Muscle of arm (tissue), 1 donor: ENCODE measurements at regions not wholly inside any gene's neighbourhood (a gene's known extent, or its start where the extent isn't known, plus 50 kb on each side); places are given as distances from the start of the nearest gene placed in this dataset.

ENCODE experiments used
- DNase-seq: peaks from one replicate; pipeline ENCODE4 v3.0.0-alpha.2; 2013

DNA sequence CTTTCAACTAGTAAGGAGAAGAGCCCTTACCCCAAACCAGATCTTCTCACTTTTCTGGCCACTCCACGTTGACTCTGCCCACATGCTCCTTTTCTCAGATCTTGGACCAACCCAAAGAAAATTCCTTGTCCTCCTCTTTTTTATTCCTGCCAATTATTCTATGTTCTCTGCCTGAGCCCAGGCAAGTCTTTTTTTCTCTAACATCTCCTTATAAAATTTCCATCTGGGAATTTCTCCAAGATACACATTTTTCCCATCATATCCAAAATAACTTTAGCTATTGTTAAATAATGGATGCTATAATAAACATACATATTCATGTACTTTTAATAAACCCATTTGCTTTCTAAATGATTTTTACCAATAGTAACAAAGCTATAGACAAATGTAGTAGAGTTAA is 726.0 kb upstream of the ZNF385D start:
- DNase-seq, result peak; percentile 38

DNA sequence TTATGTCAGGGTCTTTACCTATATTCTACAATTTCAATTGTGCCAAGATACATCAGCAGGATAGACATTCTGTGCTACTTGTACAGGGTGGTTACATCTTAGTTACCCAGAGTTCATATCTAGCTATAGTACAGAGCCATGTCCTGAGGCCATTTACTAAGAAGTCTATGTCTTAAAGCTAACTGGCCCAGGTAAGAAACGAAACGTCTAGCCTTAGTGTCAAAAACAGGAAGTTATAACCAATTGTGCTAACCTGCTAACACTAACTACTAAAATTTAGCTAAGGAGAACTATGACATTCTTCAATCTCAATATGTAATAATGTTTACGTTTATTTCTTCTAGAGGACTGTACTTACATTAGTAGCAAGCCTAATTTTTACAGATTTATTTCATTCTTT is 717.2 kb upstream of the UBE2E2 start:
- DNase-seq, result no peak

- no peak for DNase-seq
Observed at GRCh38 chr3:22490747-22491146, 712.4 kb upstream of the UBE2E2 start.

- DNase-seq, result no peak
Observed at GRCh38 chr3:22491344-22491743, 711.8 kb upstream of the UBE2E2 start.

DNA sequence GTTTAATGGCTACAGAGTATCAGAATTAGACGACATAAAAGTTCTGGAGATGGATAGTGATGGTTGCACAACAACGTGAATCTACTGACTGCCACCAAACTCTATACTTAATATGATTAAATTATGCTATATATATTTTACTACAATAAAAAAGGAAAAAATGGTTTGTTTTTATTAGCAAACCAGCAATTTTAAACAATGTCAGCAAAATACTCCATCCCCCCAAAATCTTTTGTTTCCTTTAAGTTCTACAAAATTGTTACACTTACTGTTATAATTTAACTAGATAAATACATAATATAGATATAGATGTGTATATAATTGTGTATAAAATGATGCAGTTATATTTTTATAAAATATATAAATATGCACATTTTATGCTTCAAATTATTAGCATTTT is 710.8 kb upstream of the UBE2E2 start:
- DNase-seq, result no peak

DNA sequence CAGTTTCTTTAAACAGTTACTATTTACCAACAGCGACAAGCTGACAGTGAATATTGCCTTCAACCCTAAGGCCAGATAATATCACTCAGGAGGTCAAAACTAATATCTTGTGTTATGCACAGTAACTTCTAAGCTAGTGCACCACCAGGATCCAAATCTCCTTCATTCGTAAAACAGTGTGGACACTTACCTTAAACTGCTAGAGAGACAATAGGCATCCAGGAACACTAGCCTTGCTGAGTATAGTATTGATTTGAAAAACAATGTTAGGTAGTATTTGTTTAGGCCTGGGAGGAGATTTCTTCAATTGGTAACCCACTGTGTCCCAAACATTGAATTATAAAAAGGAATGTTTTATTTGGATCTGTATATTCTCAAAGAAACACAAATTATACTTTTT is 707.9 kb upstream of the UBE2E2 start:
- DNase-seq, result no peak

- DNase-seq, result peak; percentile 68
Observed at GRCh38 chr3:22495791-22496190, 707.3 kb upstream of the UBE2E2 start.

- no peak for DNase-seq
Observed at GRCh38 chr3:22496641-22497040, 706.5 kb upstream of the UBE2E2 start.

GRCh38 chr3:22506871-22507270 is 696.3 kb upstream of the UBE2E2 start:
- DNase-seq, result no peak

- peak; percentile 61 for DNase-seq
Observed at GRCh38 chr3:22507709-22508108, 695.4 kb upstream of the UBE2E2 start.

DNA sequence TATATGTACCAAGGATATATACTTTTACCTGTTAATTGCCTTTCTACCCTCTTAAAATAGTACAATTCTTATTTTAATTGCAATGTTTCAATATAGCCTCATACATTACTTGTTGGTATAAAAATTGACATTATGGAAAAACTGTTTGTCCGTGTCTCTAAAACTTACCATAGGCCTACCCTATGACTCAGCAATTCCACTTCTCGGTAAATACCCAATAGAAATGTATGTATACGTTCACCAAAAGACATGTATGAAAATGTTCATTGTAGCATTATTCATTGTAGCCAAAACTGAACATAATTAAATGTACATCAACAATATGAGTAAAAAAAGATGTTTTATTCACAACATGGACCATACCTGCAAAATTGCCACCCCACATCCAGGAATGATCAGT is 679.2 kb upstream of the UBE2E2 start:
- no peak for DNase-seq

GRCh38 chr3:22526266-22526837 is 676.8 kb upstream of the UBE2E2 start:
- no peak for DNase-seq

DNA sequence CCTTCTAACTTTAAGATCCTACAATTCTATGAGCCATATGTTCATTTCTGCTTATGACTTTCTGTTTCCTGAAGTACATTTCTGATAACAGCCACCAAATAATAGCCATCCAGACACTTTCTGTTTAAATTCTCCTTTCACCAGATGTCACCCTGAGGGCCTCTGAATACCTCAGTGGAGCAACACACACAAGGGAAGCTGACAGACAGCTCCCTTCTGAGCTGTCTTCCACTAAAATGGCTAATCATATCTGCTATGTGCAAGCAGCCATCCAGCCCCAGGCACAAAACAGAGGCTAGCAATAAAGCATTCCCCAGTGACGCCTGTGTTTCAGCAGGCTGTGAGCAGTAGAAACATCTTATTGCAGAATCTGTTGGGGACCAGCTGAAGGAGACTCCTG is 666.6 kb upstream of the UBE2E2 start:
- no peak for DNase-seq

DNA sequence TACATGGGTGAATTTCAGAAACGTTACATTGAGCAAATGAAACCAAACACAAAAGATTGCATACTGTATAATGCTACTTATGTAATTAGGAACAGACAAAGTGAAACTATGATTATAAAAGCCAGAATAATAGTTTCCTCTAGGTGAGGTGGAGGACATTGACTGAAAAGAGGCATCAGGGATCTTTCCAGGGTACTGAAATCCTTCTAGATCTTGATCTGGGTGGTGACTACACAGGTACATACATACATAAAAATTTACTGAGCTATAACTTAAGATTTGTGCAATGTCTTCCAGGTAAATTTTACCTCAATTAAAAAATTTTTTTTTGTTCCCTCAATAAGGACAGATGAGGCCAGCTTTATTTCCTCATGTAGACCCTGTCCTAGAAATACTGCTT is 665.6 kb upstream of the UBE2E2 start:
- no peak for DNase-seq

DNA sequence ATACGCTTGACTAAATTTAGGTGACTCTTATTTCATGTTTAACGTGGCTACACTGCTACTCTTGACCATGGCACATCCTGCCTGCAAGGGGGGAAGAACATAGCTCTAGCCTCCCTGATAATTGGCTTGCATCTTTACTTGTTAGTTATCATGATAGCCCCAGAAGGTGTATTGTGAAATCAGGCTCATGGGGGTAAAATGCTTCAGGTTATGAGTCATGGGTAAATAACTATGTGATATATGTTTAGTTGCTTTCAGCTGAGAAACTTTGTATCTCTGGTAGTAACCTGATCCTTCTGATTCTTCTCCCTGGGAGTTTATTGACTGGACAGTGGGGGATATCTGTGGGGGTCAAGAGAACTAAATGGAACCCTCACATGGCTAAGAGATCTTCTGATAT is 660.8 kb upstream of the UBE2E2 start:
- no peak for DNase-seq

DNA sequence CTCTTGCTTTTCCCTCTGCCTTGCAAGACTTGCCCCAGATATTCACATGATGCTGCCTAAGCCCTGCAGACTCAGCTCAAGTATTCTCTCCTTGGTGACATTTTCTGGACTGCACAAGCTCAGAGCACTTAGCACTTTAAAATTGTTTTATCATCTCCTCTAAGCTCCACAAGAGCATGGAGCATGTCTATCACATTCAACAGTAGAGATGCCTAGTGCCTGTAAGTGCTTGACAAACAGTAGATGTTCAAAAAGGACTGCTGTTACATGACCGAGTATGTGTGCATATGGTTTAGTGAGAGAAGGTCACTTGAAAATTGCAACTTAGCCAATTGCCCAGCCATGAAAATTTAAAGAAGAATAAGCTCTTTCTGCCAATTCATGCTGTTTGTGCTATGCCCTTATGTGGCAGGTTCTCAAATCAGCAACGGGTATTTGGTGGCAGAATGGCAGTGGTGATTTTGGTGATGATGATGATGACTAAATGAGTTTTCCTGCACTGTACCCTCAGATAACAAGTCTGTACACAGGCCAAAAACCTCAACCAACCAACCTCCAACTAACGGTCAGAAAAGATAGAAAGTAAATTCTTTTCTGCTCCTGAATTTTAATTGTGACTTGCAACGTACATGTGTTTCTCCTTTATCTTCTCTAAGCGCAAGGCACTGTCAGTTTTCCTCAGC is 647.2 kb upstream of the UBE2E2 start:
- DNase-seq, result no peak

DNA sequence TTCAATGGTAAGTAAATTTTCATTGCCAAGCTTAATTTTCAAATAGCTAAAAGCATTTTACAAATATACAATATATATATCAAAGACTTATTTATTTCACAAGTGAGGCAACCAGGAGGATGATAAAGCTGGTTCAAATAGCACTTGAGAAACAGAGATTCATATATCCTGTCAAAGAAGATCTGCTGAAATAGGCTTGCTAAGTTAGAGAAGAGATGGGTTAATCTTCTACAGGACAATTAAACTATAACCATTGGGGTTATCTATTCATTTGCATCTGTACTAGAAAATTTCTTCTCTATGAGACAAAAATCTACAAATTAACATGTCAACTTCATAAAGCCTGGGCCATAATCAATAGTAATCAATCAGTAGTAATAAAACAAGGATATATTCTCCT is 637.7 kb upstream of the UBE2E2 start:
- no peak for DNase-seq

DNA sequence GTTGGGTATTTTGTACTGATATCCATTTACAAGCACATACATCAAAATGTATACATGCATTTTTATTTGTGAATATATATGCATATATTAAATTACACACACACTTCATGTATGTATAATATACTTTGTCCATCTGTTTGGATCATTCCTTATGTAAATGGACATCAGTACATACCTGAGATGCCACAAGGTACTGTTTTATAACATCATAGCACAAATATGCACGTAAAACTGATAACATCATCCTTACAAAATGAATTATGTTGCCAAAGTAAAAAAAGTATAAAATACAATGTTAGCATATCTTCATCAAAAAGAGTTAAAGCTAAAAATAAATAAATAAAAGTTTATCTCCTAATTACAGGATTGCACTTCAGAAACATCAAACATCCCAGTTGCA is 634.8 kb upstream of the UBE2E2 start:
- DNase-seq, result no peak

GRCh38 chr3:22569570-22569969 is 633.6 kb upstream of the UBE2E2 start:
- no peak for DNase-seq

DNA sequence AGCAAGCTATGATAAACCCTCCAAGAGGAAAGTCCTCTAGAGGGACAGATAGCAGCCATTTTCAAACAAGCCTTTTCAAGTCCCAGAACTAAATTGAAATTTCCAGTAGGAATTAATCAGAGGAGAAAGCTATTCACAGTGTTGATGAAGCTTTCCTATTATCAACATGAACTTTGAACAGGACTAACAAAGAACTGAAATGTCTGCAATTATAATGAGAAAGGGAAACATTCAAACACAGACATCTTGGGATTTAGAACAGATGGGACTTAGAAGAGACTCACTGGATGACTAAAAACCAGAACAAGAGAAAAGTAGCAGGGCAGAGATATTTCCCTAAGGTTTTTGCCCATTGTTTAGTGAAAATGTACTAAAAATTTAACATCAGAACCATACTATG is 622.1 kb upstream of the UBE2E2 start:
- DNase-seq, result no peak

DNA sequence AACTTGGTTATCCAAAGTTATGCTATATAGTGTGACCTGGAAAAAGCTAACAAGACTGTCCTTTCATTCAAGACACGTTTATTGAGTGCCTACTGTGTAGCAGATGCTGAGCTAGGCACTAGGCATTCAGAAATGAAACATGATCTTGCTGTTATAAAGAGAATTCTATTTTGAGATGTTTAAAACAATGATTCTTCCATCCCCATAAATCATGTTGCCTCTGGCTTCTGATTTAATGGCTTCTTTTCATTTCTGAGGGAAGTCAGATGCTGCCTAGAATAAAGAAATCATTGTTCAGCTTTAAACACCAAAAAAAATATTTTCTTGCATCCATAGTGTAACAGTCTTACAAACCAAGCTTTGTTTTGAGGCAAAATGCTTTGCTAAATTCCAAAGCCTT is 620.9 kb upstream of the UBE2E2 start:
- DNase-seq, result no peak

GRCh38 chr3:22585504-22585903 is 617.6 kb upstream of the UBE2E2 start:
- DNase-seq, result no peak

GRCh38 chr3:22585911-22586310 is 617.2 kb upstream of the UBE2E2 start:
- no peak for DNase-seq

DNA sequence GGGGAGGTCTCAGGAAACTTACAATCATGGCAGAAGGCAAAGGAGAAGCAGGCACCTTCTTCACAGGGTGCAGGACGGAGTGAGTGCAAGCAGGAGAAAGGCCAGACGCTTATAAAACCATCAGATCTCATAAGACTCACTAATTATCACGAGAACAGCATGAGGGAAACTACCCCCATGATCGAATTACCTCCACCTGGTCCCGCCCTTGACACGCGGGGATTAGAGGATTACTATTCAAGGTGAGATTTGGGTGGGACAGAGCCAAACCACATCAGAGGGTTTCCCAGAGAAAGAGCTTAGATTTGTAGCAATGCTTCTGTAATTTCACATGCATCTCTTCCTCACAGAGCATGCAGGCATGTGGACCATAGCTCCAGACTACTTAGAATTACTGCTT is 615.7 kb upstream of the UBE2E2 start:
- DNase-seq, result no peak
